NCI-H748 treated with DMSO at 0.1 percent for 48 hours (cell line): ENCODE measurements at regions not wholly inside any gene's neighbourhood (a gene's known extent, or its start where the extent isn't known, plus 50 kb on each side); places are given as distances from the start of the nearest gene placed in this dataset.

Experiments
- DNase-seq: peaks from one replicate; lab custom pipeline; 2025; lab: John Stamatoyannopoulos, UW

DNA sequence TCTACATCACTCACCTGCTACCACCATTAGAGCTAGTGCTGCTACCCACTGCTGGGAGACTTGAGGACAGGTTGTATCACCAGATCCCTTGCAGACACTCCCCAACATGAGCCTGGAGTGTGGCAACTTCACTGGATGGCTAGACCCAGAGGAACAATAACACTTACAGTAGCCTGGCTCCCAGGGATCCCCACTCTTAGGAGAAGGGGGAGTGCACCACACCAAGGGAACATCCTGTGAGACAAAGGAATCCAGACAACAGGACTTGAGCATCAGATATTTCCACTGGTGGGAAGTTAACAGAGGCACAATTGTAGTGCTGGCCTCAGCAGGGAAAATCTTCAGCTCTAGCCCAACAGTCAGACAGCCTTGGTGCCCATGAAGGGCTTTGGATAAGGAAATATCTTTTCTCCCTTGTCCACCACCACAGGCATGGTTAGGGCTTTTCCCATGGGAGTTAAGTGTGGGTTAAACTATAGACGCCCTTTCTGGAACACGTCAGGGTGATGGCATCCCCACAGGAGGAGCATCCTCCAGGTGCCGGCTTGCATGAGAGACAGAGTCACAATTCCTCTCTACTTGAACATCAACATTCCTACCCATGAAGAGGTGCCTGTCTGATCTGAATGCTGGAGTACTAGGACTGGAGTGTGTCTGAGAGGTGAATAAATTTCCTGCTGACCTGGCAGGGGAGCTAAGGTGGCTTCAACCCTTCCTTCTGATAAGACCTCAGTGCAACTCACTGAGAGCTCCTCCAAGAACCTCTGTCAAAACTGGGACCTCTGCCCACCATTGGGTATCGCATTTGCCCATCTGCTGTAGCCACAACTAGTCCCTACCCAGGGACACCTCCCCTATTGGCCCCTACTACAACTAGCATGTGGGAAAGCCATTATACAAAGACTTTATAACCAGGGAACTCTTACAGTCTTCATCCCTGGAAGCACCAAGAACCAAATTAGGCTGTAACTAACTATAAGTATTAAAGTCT, 55.4 kb upstream of the SIRPG start:
- no peak for DNase-seq

GRCh38 chr20:1711826-1712601, 54.4 kb upstream of the SIRPG start:
- DNase-seq = no peak

- DNase-seq = no peak
These were observed 53.7 kb upstream of the SIRPG start for GRCh38 chr20:1711266-1711665.

GRCh38 chr20:1710484-1710883, 52.9 kb upstream of the SIRPG start:
- DNase-seq = no peak

DNA sequence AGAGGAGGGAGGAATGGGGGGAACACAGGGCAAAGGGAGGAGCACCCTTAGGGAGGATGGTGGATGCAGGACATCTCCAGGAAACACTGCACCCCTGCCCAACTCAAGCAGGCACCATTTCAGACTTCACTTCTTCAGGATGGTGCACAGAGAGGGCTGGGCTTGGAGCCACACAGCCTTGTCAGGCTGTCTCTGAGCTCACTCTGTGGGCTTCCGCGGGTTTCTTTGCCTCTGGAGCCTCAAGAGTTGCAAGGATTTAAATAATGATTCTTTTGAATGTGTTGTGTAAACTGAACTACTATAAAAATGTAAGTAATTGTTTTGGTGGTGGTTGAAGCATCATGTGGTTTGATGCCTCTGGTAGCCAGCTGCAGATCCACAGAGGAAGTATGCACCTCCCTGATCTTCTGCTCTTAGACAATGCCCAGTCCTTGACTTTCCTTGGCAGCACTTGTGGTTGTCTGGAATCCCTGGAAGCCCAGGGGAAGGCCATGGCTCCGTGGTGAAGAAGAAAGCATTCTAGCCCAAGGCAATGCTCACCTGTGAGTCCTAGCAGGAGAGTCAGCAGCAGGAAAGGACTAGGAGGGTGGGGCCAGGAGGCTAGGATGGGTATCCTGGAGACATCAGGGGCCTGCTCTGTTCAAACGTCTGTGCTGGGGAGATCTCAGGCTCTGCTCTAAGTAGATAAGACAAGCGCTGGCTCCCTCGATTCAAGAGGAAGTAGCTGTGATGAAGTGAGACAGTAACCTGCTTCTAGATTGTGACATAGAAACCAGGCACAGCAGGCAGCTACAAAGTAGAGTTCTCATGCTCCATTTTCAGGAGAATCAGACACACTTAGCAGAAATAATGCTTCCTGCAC, 50.2 kb upstream of the SIRPG start:
- DNase-seq = no peak
